ENCODE measurements at regions not wholly inside any gene's neighbourhood (a gene's known extent, or its start where the extent isn't known, plus 50 kb on each side); places are given as distances from the start of the nearest gene placed in this dataset. TPM values are rescaled to one million over a fixed set of nuclear protein-coding genes. Genes with fewer than 3 reads are reported as not detected.

Small RNA genes in the stretch of these regions (small RNA-seq; reads per million reads assigned to genes)
- not detected for gene RNU6-1270P

Data from skeletal muscle satellite cell (primary cell).